ENCODE measurements at regions not wholly inside any gene's neighbourhood (a gene's known extent, or its start where the extent isn't known, plus 50 kb on each side); places are given as distances from the start of the nearest gene placed in this dataset.
"Not testable (repeated sequence)": the region's sequence is repeated elsewhere in the genome, so short reads cannot be mapped to it uniquely, and the experiment has no call there.

DNA sequence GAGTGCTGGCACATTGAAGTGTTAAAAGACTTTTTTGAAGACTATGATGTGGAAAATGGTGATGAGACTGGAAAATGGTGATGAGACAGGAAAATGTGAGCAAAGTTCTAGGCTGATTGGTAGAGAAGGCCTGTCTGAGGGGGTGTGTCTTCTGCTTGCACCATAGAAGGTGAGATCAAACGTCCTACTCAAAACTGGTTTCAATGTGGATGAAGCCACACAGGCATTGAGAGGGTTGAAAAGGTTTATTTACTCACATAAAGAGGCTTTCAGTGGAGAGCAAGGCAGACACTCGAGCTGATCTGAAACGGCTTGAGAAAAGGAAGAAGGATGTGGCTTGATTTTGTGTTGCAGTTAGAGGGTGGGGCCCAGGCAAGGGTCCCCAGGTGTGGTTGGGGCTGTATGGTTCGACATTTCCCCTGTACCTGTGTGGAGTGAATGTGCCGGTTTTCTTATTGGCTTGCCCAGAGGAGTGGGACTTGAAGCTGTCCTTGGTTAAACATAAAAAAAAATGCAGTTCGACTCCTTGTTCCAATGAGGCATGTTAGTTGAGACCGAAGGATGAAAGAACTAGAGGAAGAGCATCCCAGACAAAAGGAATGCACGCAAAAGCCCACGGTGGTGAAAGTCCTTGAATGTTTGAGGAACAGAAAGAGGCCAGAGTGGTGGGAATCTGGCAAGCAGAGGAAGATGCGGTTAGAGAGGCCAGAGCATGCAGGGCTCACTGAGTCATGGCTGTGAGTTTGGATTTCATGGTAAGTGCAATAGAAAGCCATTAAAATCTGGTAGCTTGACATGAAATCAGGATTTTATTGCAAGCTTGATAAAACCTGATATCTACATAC is 172.3 kb downstream of the EPM2A start:
- Histone ChIP-seq H3K27ac (ENCODE audit: low read depth, low read length, poor library complexity, severe bottlenecking) (no peak overlapping the region), H3K4me2 (ENCODE audit: low read length) (no peak overlapping the region), H3K9me3 (ENCODE audit: low read length) (no peaks in the 10 kb centered on the region), H3K4me1 (ENCODE audit: insufficient read depth, low read length, severe bottlenecking) (no peaks in the 10 kb centered on the region), H3K36me3 (ENCODE audit: insufficient read depth, low read length) (no peaks in the 10 kb centered on the region), H3K9me2 (ENCODE audit: low read depth, low read length) (no peaks in the 10 kb centered on the region), H2AFZ (ENCODE audit: low read length) (no peak overlapping the region), H3F3A (ENCODE audit: insufficient read depth, low read length) (no peaks in the 10 kb centered on the region), H3K79me2 (ENCODE audit: insufficient read depth, low read length) (no peaks in the 10 kb centered on the region), H3K9ac (ENCODE audit: low read length) (no peak overlapping the region), H3K4me3 (ENCODE audit: low read depth, low read length, poor library complexity, severe bottlenecking) (no peak overlapping the region), H3K27me3 (ENCODE audit: insufficient read depth, low read length) (no peaks in the 10 kb centered on the region), H4K20me1 (ENCODE audit: insufficient read depth, low read length) (no peaks in the 10 kb centered on the region)
- TF ChIP-seq EZH2 (IDR thresholded peaks at IDR 0.05; ENCODE audit: borderline replicate concordance, low read length) = no peak

DNA sequence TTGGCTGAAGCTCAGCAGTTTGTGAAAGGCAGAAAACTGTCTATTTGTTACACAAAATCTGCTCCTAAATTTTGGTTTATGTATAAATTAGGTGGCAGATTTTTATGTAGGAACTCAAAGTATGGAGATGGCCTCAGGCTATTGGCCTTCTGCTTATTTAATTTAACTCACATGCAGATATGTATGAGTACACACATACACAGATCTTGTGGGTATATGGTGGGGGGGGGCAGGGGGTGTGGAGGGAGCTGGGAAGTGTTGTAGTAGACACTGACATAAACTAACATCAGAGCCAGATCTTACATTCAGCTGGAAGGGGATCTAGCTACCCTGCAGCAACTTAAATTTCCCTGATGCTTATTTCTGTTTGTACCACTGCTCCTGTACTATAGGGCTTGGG is 170.8 kb downstream of the EPM2A start:
- Histone ChIP-seq H3K27me3 (ENCODE audit: insufficient read depth, low read length) (no peaks in the 10 kb centered on the region), H3K9me2 (ENCODE audit: low read depth, low read length) (no peaks in the 10 kb centered on the region), H3K27ac (ENCODE audit: low read depth, low read length, poor library complexity, severe bottlenecking) (no peak overlapping the region), H3K4me2 (ENCODE audit: low read length) (no peak overlapping the region), H3K36me3 (ENCODE audit: insufficient read depth, low read length) (no peaks in the 10 kb centered on the region), H3F3A (ENCODE audit: insufficient read depth, low read length) (no peaks in the 10 kb centered on the region), H3K9ac (ENCODE audit: low read length) (no peak overlapping the region), H2AFZ (ENCODE audit: low read length) (no peak overlapping the region), H3K4me1 (ENCODE audit: insufficient read depth, low read length, severe bottlenecking) (no peaks in the 10 kb centered on the region), H3K4me3 (ENCODE audit: low read depth, low read length, poor library complexity, severe bottlenecking) (no peak overlapping the region), H3K9me3 (ENCODE audit: low read length) (no peaks in the 10 kb centered on the region), H4K20me1 (ENCODE audit: insufficient read depth, low read length) (no peaks in the 10 kb centered on the region), H3K79me2 (ENCODE audit: insufficient read depth, low read length) (no peaks in the 10 kb centered on the region)
- TF ChIP-seq, protein P1, sequence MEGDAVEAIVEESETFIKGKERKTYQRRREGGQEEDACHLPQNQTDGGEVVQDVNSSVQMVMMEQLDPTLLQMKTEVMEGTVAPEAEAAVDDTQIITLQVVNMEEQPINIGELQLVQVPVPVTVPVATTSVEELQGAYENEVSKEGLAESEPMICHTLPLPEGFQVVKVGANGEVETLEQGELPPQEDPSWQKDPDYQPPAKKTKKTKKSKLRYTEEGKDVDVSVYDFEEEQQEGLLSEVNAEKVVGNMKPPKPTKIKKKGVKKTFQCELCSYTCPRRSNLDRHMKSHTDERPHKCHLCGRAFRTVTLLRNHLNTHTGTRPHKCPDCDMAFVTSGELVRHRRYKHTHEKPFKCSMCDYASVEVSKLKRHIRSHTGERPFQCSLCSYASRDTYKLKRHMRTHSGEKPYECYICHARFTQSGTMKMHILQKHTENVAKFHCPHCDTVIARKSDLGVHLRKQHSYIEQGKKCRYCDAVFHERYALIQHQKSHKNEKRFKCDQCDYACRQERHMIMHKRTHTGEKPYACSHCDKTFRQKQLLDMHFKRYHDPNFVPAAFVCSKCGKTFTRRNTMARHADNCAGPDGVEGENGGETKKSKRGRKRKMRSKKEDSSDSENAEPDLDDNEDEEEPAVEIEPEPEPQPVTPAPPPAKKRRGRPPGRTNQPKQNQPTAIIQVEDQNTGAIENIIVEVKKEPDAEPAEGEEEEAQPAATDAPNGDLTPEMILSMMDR (IDR thresholded peaks at IDR 0.05; ENCODE audit: low read length) = no peak
- TF ChIP-seq EZH2 (IDR thresholded peaks at IDR 0.05; ENCODE audit: borderline replicate concordance, low read length) = no peak

DNA sequence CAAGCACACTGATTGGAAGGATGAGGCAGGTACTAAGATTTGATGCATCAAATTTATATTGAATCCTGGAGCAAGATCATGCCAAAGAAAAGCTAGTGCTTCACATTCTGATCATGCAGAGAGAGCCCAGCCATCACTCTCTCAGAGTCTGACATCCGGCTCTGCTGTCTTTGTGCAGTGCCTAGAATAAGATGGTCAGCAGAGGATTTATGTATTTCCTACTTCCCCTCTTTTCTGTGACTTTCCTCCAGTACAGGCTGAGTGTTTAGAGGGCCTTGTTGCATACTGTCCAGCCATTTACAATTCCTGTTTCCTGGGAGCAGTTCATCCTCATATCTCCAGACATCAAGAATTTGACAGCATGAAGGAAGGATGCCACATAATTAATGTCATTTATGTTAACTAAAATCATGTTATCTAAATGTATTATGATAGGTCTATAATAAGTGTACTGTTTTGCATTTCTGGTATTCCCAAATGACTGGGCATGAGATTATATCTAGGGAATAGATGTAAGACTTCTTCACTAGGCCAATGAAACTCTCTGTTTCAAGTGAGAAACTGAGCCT is 167.6 kb downstream of the EPM2A start:
- H3K27ac ChIP-seq (ENCODE audit: low read depth, low read length, poor library complexity, severe bottlenecking) = no peak overlapping the region
- H3K4me2 ChIP-seq (ENCODE audit: low read length) = no peak overlapping the region
- no peak for TF ChIP-seq EZH2 (IDR thresholded peaks at IDR 0.05; ENCODE audit: borderline replicate concordance, low read length)
- no peaks in the 10 kb centered on the region for H3K9me2 ChIP-seq (ENCODE audit: low read depth, low read length)
- no peaks in the 10 kb centered on the region for H3K9me3 ChIP-seq (ENCODE audit: low read length)
- no peaks in the 10 kb centered on the region for H3K27me3 ChIP-seq (ENCODE audit: insufficient read depth, low read length)
- H3K4me1 ChIP-seq (ENCODE audit: insufficient read depth, low read length, severe bottlenecking) = no peaks in the 10 kb centered on the region
- no peaks in the 10 kb centered on the region for H4K20me1 ChIP-seq (ENCODE audit: insufficient read depth, low read length)
- no peaks in the 10 kb centered on the region for H3K36me3 ChIP-seq (ENCODE audit: insufficient read depth, low read length)
- H3K9ac ChIP-seq (ENCODE audit: low read length) = no peak overlapping the region
- H3K79me2 ChIP-seq (ENCODE audit: insufficient read depth, low read length) = no peaks in the 10 kb centered on the region
- no peak overlapping the region for H2AFZ ChIP-seq (ENCODE audit: low read length)
- no peaks in the 10 kb centered on the region for H3F3A ChIP-seq (ENCODE audit: insufficient read depth, low read length)
- H3K4me3 ChIP-seq (ENCODE audit: low read depth, low read length, poor library complexity, severe bottlenecking) = no peak overlapping the region

DNA sequence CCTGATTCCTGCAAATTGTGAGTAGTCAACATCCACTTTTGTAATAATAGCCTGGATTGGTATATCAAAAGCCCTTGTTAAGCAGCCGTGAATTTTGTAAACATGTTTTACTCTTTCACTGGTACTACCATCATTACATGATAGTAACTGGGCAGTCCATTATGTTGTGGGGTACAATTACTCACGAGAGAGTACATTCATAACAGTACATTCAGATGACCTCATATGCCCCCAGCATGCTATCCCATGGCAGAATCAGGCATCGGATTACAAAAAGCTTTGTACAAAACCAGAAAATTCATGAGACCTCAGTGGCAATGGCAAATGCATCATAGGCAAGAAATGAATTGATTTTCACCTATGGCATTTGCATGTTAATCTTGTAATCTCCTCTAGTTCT is 166.2 kb downstream of the EPM2A start:
- Histone ChIP-seq H3K4me3 (ENCODE audit: low read depth, low read length, poor library complexity, severe bottlenecking) (no peak overlapping the region), H3K4me1 (ENCODE audit: insufficient read depth, low read length, severe bottlenecking) (no peaks in the 10 kb centered on the region), H3K27ac (ENCODE audit: low read depth, low read length, poor library complexity, severe bottlenecking) (no peak overlapping the region), H3K79me2 (ENCODE audit: insufficient read depth, low read length) (no peaks in the 10 kb centered on the region), H3K9ac (ENCODE audit: low read length) (no peak overlapping the region), H3K27me3 (ENCODE audit: insufficient read depth, low read length) (no peaks in the 10 kb centered on the region), H3F3A (ENCODE audit: insufficient read depth, low read length) (no peaks in the 10 kb centered on the region), H3K9me2 (ENCODE audit: low read depth, low read length) (no peaks in the 10 kb centered on the region), H3K36me3 (ENCODE audit: insufficient read depth, low read length) (no peaks in the 10 kb centered on the region), H3K4me2 (ENCODE audit: low read length) (no peak overlapping the region), H4K20me1 (ENCODE audit: insufficient read depth, low read length) (no peaks in the 10 kb centered on the region), H3K9me3 (ENCODE audit: low read length) (no peaks in the 10 kb centered on the region), H2AFZ (ENCODE audit: low read length) (no peak overlapping the region)
- TF ChIP-seq EZH2 (IDR thresholded peaks at IDR 0.05; ENCODE audit: borderline replicate concordance, low read length) = no peak
- TF ChIP-seq, protein P1 (IDR thresholded peaks at IDR 0.05; ENCODE audit: low read length) = no peak

DNA sequence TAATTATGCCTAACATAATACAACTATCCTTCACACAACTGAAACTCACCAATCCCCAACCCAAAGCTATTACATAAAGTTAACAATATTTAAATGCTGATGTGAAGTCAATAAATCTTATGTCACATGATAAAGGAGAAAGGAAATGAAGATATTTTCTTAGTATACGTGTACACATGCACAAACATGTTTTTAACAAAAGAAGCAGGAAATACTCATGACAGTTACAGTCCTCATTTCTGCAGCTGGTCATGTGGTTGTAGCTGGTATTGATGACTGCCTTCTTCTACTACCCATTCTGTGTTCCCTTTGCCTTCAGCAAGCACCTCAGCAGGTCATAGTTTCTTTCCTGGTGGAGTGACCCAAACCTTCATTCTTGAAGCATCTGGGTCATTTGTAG is 165.0 kb downstream of the EPM2A start:
- not testable (repeated sequence) for H3K27me3 ChIP-seq (ENCODE audit: insufficient read depth, low read length); H3K79me2 ChIP-seq (ENCODE audit: insufficient read depth, low read length); H3K4me1 ChIP-seq (ENCODE audit: insufficient read depth, low read length, severe bottlenecking); H3K9ac ChIP-seq (ENCODE audit: low read length); H3K36me3 ChIP-seq (ENCODE audit: insufficient read depth, low read length); H3F3A ChIP-seq (ENCODE audit: insufficient read depth, low read length); H3K9me3 ChIP-seq (ENCODE audit: low read length); H3K4me2 ChIP-seq (ENCODE audit: low read length); H3K9me2 ChIP-seq (ENCODE audit: low read depth, low read length); H4K20me1 ChIP-seq (ENCODE audit: insufficient read depth, low read length); H2AFZ ChIP-seq (ENCODE audit: low read length); H3K4me3 ChIP-seq (ENCODE audit: low read depth, low read length, poor library complexity, severe bottlenecking); H3K27ac ChIP-seq (ENCODE audit: low read depth, low read length, poor library complexity, severe bottlenecking)

DNA sequence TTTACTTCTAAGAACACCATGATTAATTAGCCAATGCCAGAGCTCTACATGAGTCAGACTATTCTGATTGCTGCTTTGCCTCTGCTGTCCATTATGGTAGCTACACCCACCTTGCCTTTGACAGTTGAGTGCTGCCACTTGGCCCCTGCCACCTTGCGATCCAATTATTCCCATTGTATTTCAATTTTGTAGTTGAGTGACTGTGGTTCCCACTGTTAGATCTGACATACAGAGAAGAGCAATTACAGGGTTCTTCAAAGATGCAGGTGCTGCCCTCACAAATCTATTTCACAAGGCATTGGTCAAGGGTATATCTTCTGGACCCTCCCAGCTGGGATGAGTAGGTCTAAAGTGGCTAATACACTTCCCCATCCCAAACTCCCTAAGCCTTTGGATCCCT is 161.1 kb downstream of the EPM2A start:
- not testable (repeated sequence) for H3K4me3 ChIP-seq (ENCODE audit: low read depth, low read length, poor library complexity, severe bottlenecking); H3K4me1 ChIP-seq (ENCODE audit: insufficient read depth, low read length, severe bottlenecking); H3K9ac ChIP-seq (ENCODE audit: low read length); H3K27me3 ChIP-seq (ENCODE audit: insufficient read depth, low read length); H3K4me2 ChIP-seq (ENCODE audit: low read length); H2AFZ ChIP-seq (ENCODE audit: low read length); H4K20me1 ChIP-seq (ENCODE audit: insufficient read depth, low read length); H3K9me3 ChIP-seq (ENCODE audit: low read length); H3K36me3 ChIP-seq (ENCODE audit: insufficient read depth, low read length); H3K79me2 ChIP-seq (ENCODE audit: insufficient read depth, low read length); H3K9me2 ChIP-seq (ENCODE audit: low read depth, low read length); H3F3A ChIP-seq (ENCODE audit: insufficient read depth, low read length); H3K27ac ChIP-seq (ENCODE audit: low read depth, low read length, poor library complexity, severe bottlenecking)

Measured in OCI-LY1 (cell line).